ENCODE measurements at regions not wholly inside any gene's neighbourhood (a gene's known extent, or its start where the extent isn't known, plus 50 kb on each side); places are given as distances from the start of the nearest gene placed in this dataset.

GRCh38 chr16:79303206-79303605 lies 297.3 kb downstream of the MAF start (continued):
- TF ChIP-seq FOXO4 (CRISPR knock-in tag; conservative IDR thresholded peaks at IDR 0.05): no peak
- TF ChIP-seq WIZ (CRISPR knock-in tag; IDR thresholded peaks at IDR 0.05): no peak

GRCh38 chr16:79302731-79303130 lies 297.8 kb downstream of the MAF start:
- Histone ChIP-seq H3K27ac (ENCODE audit: extremely low read length, insufficient read depth, low read length) (no peak overlapping the region), H3K79me2 (ENCODE audit: insufficient read depth, low read length) (no peaks in the 10 kb centered on the region), H3K4me2 (ENCODE audit: low read depth, low read length) (no peak overlapping the region), H2AFZ (ENCODE audit: low read length) (no peak overlapping the region), H3K4me3 (replicated peaks in 1 of 3; ENCODE audit: insufficient read depth in 1 of 3, low read depth in 2 of 3, low read length in 3 of 3) (no peak overlapping the region), H3K9ac (ENCODE audit: insufficient read depth, low read depth, low read length) (no peak overlapping the region), H3K27me3 (ENCODE audit: control insufficient read depth in 1 of 2, insufficient read depth in 2 of 2, low read length in 2 of 2) (peaks cover 0 to 4% of the 10 kb centered on the region in 2 experiments; a peak in 1 of 5 replicates), H3K4me1 (ENCODE audit: insufficient read depth, low read length) (peaks cover 12% of the 10 kb centered on the region; the same call in 1 of the 2 replicates), H4K20me1 (ENCODE audit: insufficient read depth, low read length) (no peaks in the 10 kb centered on the region), H3K9me3 (ENCODE audit: low read length) (no peaks in the 10 kb centered on the region), H3K36me3 (replicated peaks in 1 of 2; ENCODE audit: control insufficient read depth in 1 of 2, insufficient read depth in 2 of 2, low read length in 2 of 2) (no peaks in the 10 kb centered on the region)
- POLR2A ChIA-PET: no interaction called here
- 53% methylated on average over 7 of the region's 7 CpGs for WGBS (ENCODE audit: low lambda C conversion rate)
- CTCF ChIA-PET (ENCODE audit: low intra/inter-chr PET ratio, low total read pairs): no interaction called here
- no TSS peak for BruUV-seq (replicated peaks)
- FAIRE-seq (no peak), ATAC-seq (no peak), DNase-seq (ENCODE audit: low spot score) (no peak)
- intact Hi-C loops (cut with micrococcal nuclease; ENCODE audit: unreplicated experiment) (no loop called here), in situ Hi-C loops (cut with HindIII; ENCODE audit: extremely low pct_ligation_motif_present, low pct_unique_long_range_greater_than_20kb) (no loop called here)
- TF ChIP-seq ARID4A (CRISPR knock-in tag; IDR thresholded peaks at IDR 0.05; ENCODE audit: borderline replicate concordance) (no peak), ZNF503 (CRISPR knock-in tag; IDR thresholded peaks at IDR 0.05) (no peak), SNAI1 (CRISPR knock-in tag; IDR thresholded peaks at IDR 0.05; ENCODE audit: borderline replicate concordance) (no peak), ZNF781 (CRISPR knock-in tag; IDR thresholded peaks at IDR 0.05; ENCODE audit: borderline replicate concordance, not compliant biosample characterization) (no peak), SMYD3 (CRISPR knock-in tag; IDR thresholded peaks at IDR 0.05) (no peak), ZNF225 (CRISPR knock-in tag; IDR thresholded peaks at IDR 0.05) (no peak), ZBTB1 (CRISPR knock-in tag; IDR thresholded peaks at IDR 0.05; ENCODE audit: borderline replicate concordance) (no peak), THAP7 (CRISPR knock-in tag; IDR thresholded peaks at IDR 0.05) (no peak), ZNF850 (CRISPR knock-in tag; conservative IDR thresholded peaks at IDR 0.05) (no peak), FOXC1 (CRISPR knock-in tag; IDR thresholded peaks at IDR 0.05; ENCODE audit: borderline replicate concordance) (no peak), ZNF317 (CRISPR knock-in tag; IDR thresholded peaks at IDR 0.05) (no peak), ERF (CRISPR knock-in tag; IDR thresholded peaks at IDR 0.05) (no peak), ZNF446 (CRISPR knock-in tag; IDR thresholded peaks at IDR 0.05) (no peak), MYC (CRISPR knock-in tag; IDR thresholded peaks at IDR 0.05; ENCODE audit: borderline replicate concordance) (no peak), SMAD9 (CRISPR knock-in tag; IDR thresholded peaks at IDR 0.05) (no peak)
